GM23338 (cell line): ENCODE measurements at regions not wholly inside any gene's neighbourhood (a gene's known extent, or its start where the extent isn't known, plus 50 kb on each side); places are given as distances from the start of the nearest gene placed in this dataset.

ENCODE experiments used
- ATAC-seq: fragments of 200-7000 bp; cut with Tn5 transposase; 3 replicates; pipeline ENCODE4 v1.9.1; 2020
- DNase-seq: peaks from one replicate; pipeline ENCODE4 v3.0.0-alpha.2; 2015; ENCODE audit warnings: low spot score
- H2AFZ ChIP-seq: fragments of 200-600 bp; sonication (generic); 2 replicates; pipeline ENCODE4 v1.8.0; 2016; ENCODE audit warnings: antibody characterized with exemption, mild to moderate bottlenecking, moderate library complexity
- H3F3A ChIP-seq: fragments of 200-600 bp; sonication (generic); replicated peaks from 2 replicates; pipeline ENCODE4 v1.8.0; 2017; ENCODE audit warnings: antibody characterized with exemption, mixed run types, low read depth
- H3K27ac ChIP-seq: fragments of 200-600 bp; sonication (generic); 2 replicates; pipeline ENCODE4 v1.6.1; 2016; ENCODE audit warnings: low read depth
- H3K27me3 ChIP-seq: fragments of 200-600 bp; sonication (generic); 2 replicates; pipeline ENCODE4 v1.8.0; 2016; ENCODE audit warnings: mild to moderate bottlenecking, mixed run types, moderate library complexity; ENCODE audit not compliant: insufficient read depth
- H3K36me3 ChIP-seq: fragments of 200-600 bp; sonication (generic); 2 replicates; pipeline ENCODE4 v1.8.0; 2016; ENCODE audit warnings: mild to moderate bottlenecking; ENCODE audit not compliant: insufficient read depth
- H3K4me1 ChIP-seq: fragments of 200-600 bp; sonication (generic); 2 replicates; pipeline ENCODE4 v1.8.0; 2016; ENCODE audit warnings: mild to moderate bottlenecking, moderate library complexity; ENCODE audit not compliant: insufficient read depth
- H3K4me2 ChIP-seq: fragments of 200-600 bp; sonication (generic); 2 replicates; pipeline ENCODE4 v1.7.1; 2017; ENCODE audit warnings: mixed run types
- H3K4me3 ChIP-seq: fragments of 200-600 bp; sonication (generic); 2 replicates; pipeline ENCODE4 v1.6.1; 2016; ENCODE audit warnings: mixed run types
- H3K79me2 ChIP-seq: fragments of 200-600 bp; sonication (generic); replicated peaks from 2 replicates; pipeline ENCODE4 v1.8.0; 2017; ENCODE audit warnings: mild to moderate bottlenecking; ENCODE audit not compliant: insufficient read depth
- H3K9me2 ChIP-seq: fragments of 200-600 bp; sonication (generic); 2 replicates; pipeline ENCODE4 v1.8.0; 2017; ENCODE audit not compliant: insufficient read depth
- H4K20me1 ChIP-seq: fragments of 200-600 bp; sonication (generic); replicated peaks from 2 replicates; pipeline ENCODE4 v1.8.0; 2017; ENCODE audit warnings: mild to moderate bottlenecking; ENCODE audit not compliant: insufficient read depth
- H3K27ac Mint-ChIP-seq: 2 replicates; pipeline ENCODE4 v1.8.0; 2020; ENCODE audit warnings: inconsistent platforms, mild to moderate bottlenecking, moderate library complexity, mixed read lengths
- H3K27me3 Mint-ChIP-seq: 3 replicates; pipeline ENCODE4 v1.8.0; 2022; ENCODE audit warnings: low read depth, mild to moderate bottlenecking, moderate library complexity, mixed read lengths, inconsistent platforms; ENCODE audit not compliant: insufficient read depth, poor library complexity
- H3K36me3 Mint-ChIP-seq: 3 replicates; pipeline ENCODE4 v1.8.0; 2021; ENCODE audit warnings: low read depth, mild to moderate bottlenecking, inconsistent platforms, moderate library complexity, mixed read lengths
- H3K4me1 Mint-ChIP-seq: 3 replicates; pipeline ENCODE4 v1.8.0; 2020; ENCODE audit warnings: mild to moderate bottlenecking, inconsistent platforms, mixed read lengths
- H3K4me3 Mint-ChIP-seq: 3 replicates; pipeline ENCODE4 v1.8.0; 2021; ENCODE audit warnings: moderate library complexity, mild to moderate bottlenecking, inconsistent platforms, mixed read lengths
- H3K9me3 Mint-ChIP-seq: 3 replicates; pipeline ENCODE4 v1.8.0; 2020; ENCODE audit warnings: moderate library complexity, mild to moderate bottlenecking, inconsistent platforms, mixed read lengths
- CREB1 ChIP-seq: fragments of 250-450 bp; sonication (Bioruptor Pico); IDR thresholded peaks from 2 replicates; pipeline ENCODE4 v1.5.0; 2020; ENCODE audit warnings: low read depth, mild to moderate bottlenecking, moderate library complexity
- ETS1 ChIP-seq: IDR thresholded peaks from 2 replicates; pipeline ENCODE4 v1.6.1; 2016; ENCODE audit warnings: antibody characterized with exemption
- EZH2phosphoT487 ChIP-seq: fragments of 200-600 bp; sonication (generic); IDR thresholded peaks from one replicate; pipeline ENCODE4 v1.8.1; 2018; ENCODE audit warnings: antibody characterized with exemption; ENCODE audit not compliant: unreplicated experiment
- JUNB ChIP-seq: IDR thresholded peaks from one replicate; pipeline ENCODE4 v1.6.1; 2016; ENCODE audit warnings: antibody characterized with exemption; ENCODE audit not compliant: unreplicated experiment
- STAT1 ChIP-seq: IDR thresholded peaks from one replicate; pipeline ENCODE4 v1.6.1; 2016; ENCODE audit warnings: antibody characterized with exemption; ENCODE audit not compliant: unreplicated experiment
- ZNF114 ChIP-seq: fragments of 250-450 bp; sonication (Bioruptor Pico); IDR thresholded peaks from 2 replicates; pipeline ENCODE4 v1.5.0; 2020; ENCODE audit warnings: mild to moderate bottlenecking, moderate library complexity
- ZNF331 ChIP-seq: fragments of 250-450 bp; sonication (Bioruptor Pico); IDR thresholded peaks from 2 replicates; pipeline ENCODE4 v1.5.0; 2020; ENCODE audit warnings: low read depth, mild to moderate bottlenecking, moderate library complexity
- TF ChIP-seq, protein P1 (sequence below), 2 experiments: fragments of 200-600 bp in 1 of 2; sonication (generic) in 1 of 2; conservative IDR thresholded peaks; 2 replicates each; pipeline versions ENCODE4 v1.5.1 to v1.6.1; 2016 to 2017; ENCODE audit warnings: antibody characterized with exemption in 2 of 2, low read depth in 2 of 2, mild to moderate bottlenecking in 2 of 2, moderate library complexity in 1 of 2
- TF ChIP-seq, protein P2 (sequence below): fragments of 250-450 bp; sonication (Bioruptor Pico); IDR thresholded peaks from 2 replicates; pipeline ENCODE4 v1.5.0; 2020; ENCODE audit warnings: mild to moderate bottlenecking, moderate library complexity

DNA sequence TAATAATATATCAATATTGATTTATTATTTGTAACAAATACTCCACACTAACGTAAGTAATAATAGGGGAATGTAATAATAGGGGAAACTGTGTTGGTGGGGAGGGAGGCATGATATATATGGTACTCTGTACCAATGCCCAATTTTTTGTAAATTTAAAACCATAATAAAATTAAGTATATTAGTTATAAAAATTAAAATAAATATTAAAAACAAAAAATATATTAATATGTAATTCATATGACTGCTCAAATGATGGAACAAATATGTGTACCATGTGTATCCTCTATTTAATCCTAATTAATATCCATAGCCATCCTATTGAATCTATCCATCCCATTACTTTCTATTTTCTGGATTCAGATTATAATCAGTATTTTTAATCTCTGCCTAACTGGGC lies 578.0 kb downstream of the KCNA4 start (continued):
- no peak for TF ChIP-seq ZNF114 (CRISPR knock-in tag)
- TF ChIP-seq JUNB = no peak

GRCh38 chr11:29435421-29435820 lies 581.4 kb downstream of the KCNA4 start:
- no peak overlapping the region for H2AFZ ChIP-seq
- H3K4me1 ChIP-seq = no peaks in the 10 kb centered on the region
- no peak overlapping the region for H3K27ac ChIP-seq
- DNase-seq (no peak), ATAC-seq (no peak)
- H3K9me2 ChIP-seq = no peaks in the 10 kb centered on the region
- no peaks in the 10 kb centered on the region for H3F3A ChIP-seq
- H3K4me3 Mint-ChIP-seq = no peak overlapping the region
- no peak overlapping the region for H3K4me2 ChIP-seq
- H3K4me3 ChIP-seq = no peak overlapping the region
- H3K27ac Mint-ChIP-seq = no peak overlapping the region
- no peaks in the 10 kb centered on the region for H3K4me1 Mint-ChIP-seq
- H3K36me3 Mint-ChIP-seq = peaks cover 3% of the 10 kb centered on the region; the same call in 2 of the 3 replicates
- peaks cover 16% of the 10 kb centered on the region; the same call in 2 of the 3 replicates for H3K9me3 Mint-ChIP-seq
- no peaks in the 10 kb centered on the region for H3K79me2 ChIP-seq
- no peaks in the 10 kb centered on the region for H3K27me3 ChIP-seq
- TF ChIP-seq ETS1 = no peak
- no peak for TF ChIP-seq ZNF114 (CRISPR knock-in tag)
- TF ChIP-seq STAT1 = no peak
- TF ChIP-seq CREB1 (CRISPR knock-in tag) = no peak
- no peak for TF ChIP-seq EZH2phosphoT487
- TF ChIP-seq, protein P1, sequence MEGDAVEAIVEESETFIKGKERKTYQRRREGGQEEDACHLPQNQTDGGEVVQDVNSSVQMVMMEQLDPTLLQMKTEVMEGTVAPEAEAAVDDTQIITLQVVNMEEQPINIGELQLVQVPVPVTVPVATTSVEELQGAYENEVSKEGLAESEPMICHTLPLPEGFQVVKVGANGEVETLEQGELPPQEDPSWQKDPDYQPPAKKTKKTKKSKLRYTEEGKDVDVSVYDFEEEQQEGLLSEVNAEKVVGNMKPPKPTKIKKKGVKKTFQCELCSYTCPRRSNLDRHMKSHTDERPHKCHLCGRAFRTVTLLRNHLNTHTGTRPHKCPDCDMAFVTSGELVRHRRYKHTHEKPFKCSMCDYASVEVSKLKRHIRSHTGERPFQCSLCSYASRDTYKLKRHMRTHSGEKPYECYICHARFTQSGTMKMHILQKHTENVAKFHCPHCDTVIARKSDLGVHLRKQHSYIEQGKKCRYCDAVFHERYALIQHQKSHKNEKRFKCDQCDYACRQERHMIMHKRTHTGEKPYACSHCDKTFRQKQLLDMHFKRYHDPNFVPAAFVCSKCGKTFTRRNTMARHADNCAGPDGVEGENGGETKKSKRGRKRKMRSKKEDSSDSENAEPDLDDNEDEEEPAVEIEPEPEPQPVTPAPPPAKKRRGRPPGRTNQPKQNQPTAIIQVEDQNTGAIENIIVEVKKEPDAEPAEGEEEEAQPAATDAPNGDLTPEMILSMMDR (conservative IDR thresholded peaks at IDR 0.05; ENCODE audit: low read depth in 2 of 2) = no peak
- H3K36me3 ChIP-seq = no peaks in the 10 kb centered on the region; the same call in 1 of the 2 replicates
- no peaks in the 10 kb centered on the region for H3K27me3 Mint-ChIP-seq
- no peaks in the 10 kb centered on the region for H4K20me1 ChIP-seq

GRCh38 chr11:29432719-29433325 lies 584.0 kb downstream of the KCNA4 start:
- Mint-ChIP-seq H3K36me3 (peaks cover 3% of the 10 kb centered on the region; the same call in 2 of the 3 replicates), H3K27me3 (no peaks in the 10 kb centered on the region), H3K27ac (no peak overlapping the region), H3K4me3 (no peak overlapping the region), H3K4me1 (no peaks in the 10 kb centered on the region), H3K9me3 (peaks cover 22% of the 10 kb centered on the region)
- ATAC-seq = no peak
- Histone ChIP-seq H3K27ac (no peak overlapping the region), H3K79me2 (no peaks in the 10 kb centered on the region), H3F3A (no peaks in the 10 kb centered on the region), H3K4me3 (no peak overlapping the region), H3K4me1 (no peaks in the 10 kb centered on the region), H3K36me3 (no peaks in the 10 kb centered on the region; the same call in 1 of the 2 replicates), H3K27me3 (no peaks in the 10 kb centered on the region), H2AFZ (no peak overlapping the region), H4K20me1 (no peaks in the 10 kb centered on the region), H3K9me2 (no peaks in the 10 kb centered on the region), H3K4me2 (no peak overlapping the region)
- DNase-seq = peak; percentile 49
- TF ChIP-seq, protein P2, sequence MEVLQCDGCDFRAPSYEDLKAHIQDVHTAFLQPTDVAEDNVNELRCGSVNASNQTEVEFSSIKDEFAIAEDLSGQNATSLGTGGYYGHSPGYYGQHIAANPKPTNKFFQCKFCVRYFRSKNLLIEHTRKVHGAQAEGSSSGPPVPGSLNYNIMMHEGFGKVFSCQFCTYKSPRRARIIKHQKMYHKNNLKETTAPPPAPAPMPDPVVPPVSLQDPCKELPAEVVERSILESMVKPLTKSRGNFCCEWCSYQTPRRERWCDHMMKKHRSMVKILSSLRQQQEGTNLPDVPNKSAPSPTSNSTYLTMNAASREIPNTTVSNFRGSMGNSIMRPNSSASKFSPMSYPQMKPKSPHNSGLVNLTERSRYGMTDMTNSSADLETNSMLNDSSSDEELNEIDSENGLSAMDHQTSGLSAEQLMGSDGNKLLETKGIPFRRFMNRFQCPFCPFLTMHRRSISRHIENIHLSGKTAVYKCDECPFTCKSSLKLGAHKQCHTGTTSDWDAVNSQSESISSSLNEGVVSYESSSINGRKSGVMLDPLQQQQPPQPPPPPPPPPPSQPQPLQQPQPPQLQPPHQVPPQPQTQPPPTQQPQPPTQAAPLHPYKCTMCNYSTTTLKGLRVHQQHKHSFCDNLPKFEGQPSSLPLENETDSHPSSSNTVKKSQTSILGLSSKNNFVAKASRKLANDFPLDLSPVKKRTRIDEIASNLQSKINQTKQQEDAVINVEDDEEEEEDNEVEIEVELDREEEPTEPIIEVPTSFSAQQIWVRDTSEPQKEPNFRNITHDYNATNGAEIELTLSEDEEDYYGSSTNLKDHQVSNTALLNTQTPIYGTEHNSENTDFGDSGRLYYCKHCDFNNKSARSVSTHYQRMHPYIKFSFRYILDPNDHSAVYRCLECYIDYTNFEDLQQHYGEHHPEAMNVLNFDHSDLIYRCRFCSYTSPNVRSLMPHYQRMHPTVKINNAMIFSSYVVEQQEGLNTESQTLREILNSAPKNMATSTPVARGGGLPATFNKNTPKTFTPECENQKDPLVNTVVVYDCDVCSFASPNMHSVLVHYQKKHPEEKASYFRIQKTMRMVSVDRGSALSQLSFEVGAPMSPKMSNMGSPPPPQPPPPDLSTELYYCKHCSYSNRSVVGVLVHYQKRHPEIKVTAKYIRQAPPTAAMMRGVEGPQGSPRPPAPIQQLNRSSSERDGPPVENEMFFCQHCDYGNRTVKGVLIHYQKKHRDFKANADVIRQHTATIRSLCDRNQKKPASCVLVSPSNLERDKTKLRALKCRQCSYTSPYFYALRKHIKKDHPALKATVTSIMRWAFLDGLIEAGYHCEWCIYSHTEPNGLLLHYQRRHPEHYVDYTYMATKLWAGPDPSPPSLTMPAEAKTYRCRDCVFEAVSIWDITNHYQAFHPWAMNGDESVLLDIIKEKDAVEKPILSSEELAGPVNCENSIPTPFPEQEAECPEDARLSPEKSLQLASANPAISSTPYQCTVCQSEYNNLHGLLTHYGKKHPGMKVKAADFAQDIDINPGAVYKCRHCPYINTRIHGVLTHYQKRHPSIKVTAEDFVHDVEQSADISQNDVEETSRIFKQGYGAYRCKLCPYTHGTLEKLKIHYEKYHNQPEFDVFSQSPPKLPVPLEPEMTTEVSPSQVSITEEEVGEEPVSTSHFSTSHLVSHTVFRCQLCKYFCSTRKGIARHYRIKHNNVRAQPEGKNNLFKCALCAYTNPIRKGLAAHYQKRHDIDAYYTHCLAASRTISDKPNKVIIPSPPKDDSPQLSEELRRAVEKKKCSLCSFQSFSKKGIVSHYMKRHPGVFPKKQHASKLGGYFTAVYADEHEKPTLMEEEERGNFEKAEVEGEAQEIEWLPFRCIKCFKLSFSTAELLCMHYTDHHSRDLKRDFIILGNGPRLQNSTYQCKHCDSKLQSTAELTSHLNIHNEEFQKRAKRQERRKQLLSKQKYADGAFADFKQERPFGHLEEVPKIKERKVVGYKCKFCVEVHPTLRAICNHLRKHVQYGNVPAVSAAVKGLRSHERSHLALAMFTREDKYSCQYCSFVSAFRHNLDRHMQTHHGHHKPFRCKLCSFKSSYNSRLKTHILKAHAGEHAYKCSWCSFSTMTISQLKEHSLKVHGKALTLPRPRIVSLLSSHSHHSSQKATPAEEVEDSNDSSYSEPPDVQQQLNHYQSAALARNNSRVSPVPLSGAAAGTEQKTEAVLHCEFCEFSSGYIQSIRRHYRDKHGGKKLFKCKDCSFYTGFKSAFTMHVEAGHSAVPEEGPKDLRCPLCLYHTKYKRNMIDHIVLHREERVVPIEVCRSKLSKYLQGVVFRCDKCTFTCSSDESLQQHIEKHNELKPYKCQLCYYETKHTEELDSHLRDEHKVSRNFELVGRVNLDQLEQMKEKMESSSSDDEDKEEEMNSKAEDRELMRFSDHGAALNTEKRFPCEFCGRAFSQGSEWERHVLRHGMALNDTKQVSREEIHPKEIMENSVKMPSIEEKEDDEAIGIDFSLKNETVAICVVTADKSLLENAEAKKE (CRISPR knock-in tag) = no peak
- TF ChIP-seq ETS1 (no peak), ZNF331 (CRISPR knock-in tag) (no peak)
